SW 1271 (cell line): ENCODE measurements at regions not wholly inside any gene's neighbourhood (a gene's known extent, or its start where the extent isn't known, plus 50 kb on each side); places are given as distances from the start of the nearest gene placed in this dataset.
"Not testable (repeated sequence)": the region's sequence is repeated elsewhere in the genome, so short reads cannot be mapped to it uniquely, and the experiment has no call there.

Experiments used
- DNase-seq, 2 experiments: peaks; one replicate each; lab custom pipeline; 2025; lab: John Stamatoyannopoulos, UW

DNA sequence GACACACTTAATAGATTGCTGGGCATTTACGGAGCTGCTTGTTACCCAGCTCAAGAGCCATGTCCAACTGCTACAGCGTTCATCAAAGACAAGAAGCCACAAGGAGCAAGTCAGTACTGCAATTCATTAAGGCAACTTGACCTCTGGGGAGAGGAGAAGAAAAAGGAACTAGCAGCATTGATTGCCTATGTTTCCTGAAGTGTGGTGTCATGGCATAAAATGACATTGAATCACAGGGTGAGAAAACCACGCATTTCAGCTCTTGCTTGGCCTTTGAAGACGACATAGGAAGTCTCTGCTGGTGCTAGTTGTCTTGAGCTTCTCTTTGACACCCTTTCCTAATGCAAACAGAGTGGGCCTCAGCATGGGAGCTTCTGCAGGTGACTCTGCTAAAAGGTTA lies 139.1 kb downstream of the CDH26 start:
- DNase-seq = no peak

DNA sequence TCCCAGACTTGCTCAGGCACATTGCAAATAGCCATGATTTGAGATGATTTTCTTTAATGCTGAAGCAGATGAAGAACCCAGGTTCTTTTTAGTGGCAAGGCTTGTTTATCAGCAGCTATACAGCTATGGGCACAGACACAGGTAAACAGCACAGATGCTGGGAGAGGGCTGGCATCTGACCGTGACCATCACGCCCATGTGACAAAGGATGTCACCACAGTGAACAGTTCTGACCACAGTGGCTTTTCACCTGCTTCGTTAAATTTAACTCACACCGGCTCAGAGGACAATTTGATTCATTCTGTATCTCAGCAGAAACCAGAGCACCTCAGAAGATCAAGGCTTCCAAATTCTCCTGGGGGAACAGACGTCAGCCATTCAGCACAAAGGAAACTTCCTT lies 142.6 kb downstream of the CDH26 start:
- DNase-seq = no peak

DNA sequence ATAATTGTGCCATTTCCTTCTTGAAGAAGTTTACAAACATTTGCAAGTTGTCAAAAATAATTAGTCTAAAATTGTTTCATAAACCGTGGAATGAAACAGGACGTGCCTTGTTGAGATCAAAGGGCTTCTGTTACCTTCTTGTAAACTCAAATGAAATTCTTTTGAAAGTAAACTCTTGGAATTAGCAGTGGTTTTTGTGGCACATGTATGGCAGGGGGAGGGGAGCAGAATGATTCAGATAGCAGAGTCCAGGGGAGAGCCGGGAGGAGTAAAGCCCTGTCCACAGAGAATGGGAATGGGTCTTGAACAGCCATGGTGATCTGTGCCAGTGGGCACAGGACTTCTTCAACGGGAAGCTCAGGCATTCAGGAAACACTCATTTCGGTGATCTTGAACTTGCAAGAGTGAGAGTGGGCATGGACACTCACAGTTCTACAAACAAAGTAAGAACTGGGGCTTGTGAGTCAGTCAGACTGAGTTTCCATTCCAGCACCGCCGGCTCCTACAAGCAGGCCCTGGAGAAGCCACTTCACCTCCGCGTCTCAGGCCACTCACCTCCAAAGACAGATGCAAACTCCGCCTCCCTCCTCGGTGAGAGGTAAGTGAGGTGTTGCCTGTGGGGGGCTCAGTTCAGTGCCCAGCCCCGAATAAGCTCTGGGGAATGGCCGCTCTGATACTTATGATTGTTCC lies 143.1 kb downstream of the CDH26 start:
- DNase-seq = no peak

DNA sequence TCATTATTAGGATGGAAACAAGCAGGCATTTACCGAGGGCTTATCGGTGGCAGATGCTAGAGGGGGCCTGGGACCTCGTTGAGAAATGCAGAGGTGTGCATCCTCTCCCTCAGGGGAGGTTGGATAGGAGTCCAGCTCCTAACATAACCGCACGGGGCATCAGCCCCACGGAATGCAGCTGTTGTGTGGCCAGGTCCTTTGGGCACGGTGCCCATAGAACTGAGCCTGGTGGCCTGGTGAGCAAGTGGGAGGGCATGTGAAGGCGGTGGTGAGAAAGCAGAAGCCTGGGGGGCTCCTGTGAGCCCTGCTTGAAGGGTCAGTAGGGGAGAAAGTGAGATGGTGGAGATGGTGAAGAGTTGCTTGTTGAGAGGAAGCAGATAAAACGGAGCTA lies 143.7 kb downstream of the CDH26 start:
- DNase-seq = no peak

DNA sequence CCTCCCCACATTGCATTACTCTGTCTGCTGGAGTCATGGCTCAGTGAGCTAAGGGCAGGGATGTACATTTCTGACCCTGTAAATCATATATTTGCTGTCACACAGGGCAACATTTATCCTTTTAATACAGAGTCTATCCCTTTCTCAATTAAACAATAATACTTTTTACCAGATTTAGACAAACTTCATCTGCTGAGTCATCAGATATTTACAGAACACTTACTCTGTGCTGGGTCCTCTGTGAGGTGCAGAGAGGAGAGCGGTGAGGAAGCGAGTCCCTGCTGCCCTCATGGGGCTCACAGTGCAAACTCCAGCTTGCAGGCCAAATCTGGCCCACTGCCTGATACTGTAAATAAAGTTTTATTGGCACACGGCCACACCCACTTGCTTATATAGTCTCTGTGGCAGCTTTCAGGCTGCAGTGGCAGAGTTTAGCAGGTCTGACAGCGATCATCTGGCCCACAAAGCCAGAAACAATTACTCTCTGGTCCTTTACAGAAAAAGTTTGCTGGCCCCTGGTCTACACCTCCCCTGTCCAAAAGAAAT lies 144.5 kb downstream of the CDH26 start:
- DNase-seq = no peak

DNA sequence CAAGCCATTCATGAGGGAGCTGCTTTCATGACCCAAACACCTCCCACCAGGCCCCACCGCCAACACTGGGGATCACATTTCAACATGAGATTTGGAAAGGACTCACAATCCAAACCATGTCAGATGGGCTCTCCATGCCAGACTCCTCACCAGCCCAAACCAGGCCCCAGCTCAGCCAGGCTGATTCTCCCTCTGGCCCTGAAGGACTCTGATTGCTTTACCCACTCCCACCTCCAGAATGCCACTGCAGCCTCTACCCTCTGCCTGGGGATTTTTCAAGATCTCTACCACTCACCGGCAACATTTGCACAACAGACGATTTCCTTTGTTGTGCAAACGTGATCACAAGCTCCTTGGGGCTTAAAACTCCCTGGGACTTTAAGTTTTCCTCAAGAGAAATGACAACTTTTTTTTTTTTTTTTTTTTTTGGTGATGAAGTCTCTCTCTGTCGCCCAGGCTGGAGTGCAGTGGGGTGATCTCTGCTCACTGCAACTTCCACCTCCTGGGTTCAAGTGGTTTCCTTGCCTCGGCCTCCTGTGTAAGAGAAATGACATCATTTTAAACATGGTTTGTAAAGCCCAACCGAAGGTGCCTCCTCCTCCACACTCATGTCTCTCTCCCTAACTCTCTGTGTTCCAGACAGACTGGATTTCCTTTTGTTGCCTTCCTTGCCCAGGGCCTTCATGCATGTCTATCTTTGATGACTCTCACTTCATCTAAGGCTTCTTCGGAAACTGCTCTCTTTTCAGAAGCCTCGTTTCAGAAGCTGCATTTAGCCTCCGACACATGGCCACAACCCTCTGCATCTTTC lies 147.0 kb downstream of the CDH26 start:
- DNase-seq = no peak

DNA sequence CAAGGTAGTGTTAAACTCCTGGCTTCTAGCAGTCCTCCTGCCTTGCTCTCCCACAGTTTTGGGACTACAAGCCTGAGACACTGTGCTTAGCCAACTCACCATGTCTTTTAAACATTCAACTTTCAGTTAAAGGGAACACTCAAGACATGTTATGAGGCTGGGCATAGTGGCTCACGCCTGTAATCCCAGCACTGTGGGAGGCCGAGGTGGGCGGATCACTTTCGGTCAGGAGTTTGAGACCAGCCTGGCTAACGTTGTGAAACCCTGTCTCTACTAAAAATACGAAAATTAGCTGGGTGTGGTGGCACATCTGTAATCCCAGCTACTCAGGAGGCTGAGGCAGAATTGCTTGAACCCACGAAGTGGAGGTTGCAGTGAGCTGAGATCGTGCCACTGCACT lies 148.0 kb downstream of the CDH26 start:
- not testable (repeated sequence) for DNase-seq

DNA sequence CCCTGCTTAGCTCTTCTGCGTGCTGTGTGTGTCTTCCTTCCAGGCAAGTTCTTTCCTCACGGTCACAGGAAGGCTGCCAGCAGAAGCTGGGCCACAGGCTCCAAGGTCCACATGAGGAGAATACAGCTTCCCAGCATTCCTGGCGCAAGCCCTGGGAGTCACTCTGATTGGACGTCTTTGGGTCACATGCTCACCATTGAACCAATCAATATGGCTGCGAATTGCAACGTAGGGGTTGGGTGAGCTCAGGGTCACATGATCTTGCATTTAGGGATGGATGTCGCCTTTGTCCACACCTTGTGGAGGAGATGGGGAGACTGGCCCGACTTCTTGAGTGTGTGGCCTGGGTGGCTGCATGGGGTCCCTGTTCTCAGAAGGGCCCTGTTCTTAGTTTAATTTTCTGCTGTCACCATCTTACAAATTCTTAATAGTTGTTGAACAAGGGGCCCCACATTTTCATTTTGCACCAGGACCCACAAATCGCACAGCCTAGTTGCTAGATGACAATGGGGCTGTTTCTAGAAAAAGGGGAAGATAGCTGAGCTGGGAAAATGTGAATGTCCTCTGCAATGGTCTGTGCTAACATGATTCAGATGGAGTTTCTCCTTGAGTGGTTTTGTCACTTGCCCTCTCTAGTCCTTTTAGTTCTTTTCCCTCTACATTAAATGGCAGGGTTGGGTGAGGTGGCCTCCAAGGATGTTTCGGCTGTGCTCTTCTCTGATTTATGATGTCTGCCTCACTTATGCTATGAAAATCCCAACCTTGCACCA lies 149.6 kb downstream of the CDH26 start:
- no peak for DNase-seq

DNA sequence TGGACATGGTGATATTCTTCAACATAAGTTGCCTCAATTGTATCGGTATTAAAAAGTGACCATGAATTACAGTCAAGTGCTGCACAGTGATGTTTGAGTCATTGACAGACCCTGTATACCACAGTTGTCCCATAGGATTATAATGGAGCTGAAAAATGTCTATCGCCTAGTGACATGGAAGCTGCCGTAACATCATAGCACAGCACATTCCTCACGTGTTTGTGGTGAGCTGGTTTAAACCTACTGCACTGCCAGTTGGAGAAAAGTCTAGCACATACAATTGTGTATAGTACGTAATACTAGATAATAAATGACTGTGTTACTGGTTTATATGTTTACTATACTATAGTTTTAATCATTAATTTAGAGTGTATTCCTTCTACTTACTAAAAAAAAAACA lies 150.2 kb downstream of the CDH26 start:
- DNase-seq = peak in 1 of 2 experiments; percentile 23

DNA sequence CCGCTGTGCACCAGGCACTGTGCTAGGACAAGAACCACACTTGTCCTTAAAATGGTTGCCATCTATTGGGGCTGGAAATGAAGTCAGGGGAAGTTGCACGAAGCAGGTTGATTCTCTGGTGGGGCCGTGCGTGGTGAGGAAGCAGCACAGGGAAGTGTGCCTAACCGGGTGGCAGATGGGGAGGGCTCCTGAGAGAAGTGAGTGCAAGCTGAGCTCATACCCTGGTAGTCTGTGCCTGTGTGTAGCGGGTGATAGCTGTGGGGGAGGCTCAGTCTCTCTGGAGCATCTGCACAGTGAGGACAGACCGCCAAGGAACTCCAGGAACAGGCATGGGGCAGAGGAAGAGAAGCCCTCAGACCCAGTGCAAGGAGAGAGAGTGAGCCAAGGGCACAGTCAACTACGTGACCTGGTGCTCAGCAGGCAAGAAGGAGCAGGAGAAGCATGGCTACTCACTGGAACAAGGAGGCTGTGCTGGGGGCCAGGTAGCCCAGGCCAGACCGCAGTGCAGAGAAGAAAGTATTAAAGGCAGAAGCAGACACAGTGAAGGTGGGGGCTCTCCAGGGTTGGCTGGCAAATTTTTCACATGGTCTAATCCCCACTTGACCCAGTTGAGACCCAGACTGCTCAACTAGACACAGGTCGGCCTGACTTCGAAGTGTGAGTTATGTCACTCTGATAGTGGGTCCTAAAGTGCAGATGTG lies 155.0 kb downstream of the CDH26 start:
- no peak for DNase-seq

DNA sequence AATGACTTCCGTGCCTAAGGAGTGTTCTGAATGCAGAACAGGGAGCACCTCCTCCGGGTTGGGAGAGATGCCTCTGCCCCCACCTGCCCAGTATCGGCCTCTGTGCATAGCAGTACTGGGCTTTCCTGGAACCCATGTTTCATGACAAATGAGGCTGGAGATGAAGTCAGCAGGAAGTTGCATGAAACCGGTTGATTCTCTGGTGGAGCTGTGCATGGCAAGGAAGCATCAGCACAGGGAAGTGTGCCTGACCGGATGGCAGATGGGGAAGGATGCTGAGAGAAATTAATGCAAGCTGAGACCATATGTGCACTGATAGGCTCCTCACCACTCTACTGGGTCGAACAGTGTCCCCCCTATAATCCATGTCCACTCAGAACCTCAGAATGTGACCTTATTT lies 155.5 kb downstream of the CDH26 start:
- no peak for DNase-seq

DNA sequence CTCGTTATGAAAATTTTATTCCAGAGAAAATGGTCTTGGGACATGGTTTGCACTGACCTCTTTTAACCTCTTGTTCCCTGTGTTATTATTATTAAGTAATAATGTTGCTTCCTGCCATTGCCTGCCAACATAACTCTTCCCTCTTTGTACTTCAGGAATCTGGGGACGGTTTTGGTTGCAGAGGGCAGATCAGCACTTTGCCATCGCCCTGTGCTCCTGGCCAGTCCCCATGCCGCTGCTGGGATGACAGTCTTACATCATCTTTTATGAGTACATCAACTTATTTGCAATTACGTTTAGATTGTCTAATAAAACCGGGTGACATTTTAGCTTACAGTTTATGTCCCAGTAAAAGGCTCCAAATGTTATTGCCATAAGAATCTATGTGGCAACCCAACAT lies 157.2 kb downstream of the CDH26 start:
- no peak for DNase-seq

DNA sequence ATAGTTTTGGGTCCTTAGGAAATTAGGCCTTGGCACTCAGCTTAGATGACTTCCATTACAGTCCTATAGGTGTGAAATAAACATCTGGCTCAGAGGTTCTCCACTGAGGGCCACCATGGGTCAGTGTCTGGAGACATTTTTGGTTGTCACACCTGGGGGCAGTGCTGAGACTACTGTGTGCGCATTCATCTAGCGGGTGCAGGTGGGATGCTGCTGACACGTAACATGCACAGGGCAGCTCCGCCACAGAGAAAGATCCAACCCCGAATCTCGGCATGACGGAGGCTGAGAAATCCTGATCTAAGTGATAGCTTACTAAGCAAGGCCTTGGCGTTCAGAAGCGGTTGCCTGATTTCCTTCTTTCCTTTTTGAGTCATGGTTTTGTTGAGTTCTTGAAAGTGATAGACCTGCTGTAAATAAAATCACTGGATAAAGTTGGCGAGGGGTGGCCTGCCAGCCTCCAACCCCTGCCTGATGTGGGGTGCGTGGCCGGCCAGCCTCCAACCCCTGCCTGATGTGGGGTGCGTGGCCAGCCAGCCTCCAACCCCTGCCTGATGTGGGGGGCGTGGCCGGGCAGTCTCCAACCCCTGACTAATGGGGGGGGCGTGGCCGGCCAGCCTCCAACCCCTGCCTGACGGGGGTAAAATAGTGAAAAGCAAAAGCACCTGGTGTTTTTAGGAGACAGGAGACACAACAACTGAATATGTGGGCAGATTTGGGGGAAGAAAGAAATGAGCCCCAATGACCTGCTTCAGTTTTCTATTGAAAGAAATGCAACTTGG lies 158.1 kb downstream of the CDH26 start:
- no peak for DNase-seq

DNA sequence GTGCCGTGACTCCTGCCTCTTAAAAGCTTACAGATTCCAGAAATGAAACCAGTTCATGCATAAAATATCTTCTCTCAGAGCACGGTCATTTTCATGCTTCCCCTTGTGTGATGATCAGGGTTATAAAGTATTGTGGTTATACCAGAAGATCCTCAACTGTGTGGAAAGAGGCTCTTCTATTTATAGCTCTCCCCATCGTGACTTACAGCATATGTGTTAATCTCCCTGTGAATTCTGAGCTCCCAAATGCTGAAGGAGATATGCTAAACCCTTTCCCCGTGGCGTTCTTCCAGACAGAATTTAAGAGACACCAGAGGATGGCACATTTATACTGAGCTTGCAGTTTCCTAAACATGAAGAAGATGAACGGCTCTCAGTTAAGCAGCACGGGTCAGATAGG lies 158.8 kb downstream of the CDH26 start:
- no peak for DNase-seq

DNA sequence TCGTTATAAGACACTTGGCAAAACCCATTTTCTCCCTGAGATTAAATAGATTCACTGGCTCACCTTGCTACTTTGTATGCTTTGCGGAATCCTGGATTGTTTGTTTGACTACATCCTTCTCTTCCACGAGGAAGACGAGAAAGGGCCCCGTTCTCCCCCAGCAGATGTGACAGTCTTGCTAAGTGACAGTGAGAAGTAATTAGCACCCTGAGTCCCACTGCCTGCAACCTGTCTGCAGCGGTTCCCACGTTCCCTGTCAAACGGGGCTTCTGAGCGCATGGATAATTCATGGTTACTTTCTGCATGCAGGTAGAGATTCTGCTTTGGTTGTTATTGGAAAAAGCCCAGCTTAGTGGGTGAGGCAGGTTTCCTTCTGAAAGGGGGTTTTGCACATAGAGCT lies 163.7 kb downstream of the CDH26 start:
- DNase-seq = no peak

DNA sequence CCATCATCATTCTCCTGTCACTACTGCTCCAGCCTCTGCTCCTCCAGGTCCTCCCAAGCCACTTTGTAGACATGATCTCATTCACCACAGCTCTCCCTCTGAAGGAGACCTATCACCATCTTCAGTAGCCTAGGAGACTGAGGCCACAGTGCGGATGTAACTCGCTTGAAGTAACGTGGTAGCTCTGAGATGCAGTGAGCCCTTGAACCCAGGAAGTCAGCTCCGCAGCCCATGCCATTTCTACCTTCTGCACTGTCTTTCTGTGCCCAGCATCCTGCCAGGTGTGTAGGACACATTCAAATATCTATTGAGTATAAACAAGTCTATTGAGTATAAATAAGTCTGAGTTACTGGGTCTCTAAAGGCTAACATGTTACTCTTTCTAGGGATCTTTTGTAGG lies 164.4 kb downstream of the CDH26 start:
- DNase-seq = no peak

DNA sequence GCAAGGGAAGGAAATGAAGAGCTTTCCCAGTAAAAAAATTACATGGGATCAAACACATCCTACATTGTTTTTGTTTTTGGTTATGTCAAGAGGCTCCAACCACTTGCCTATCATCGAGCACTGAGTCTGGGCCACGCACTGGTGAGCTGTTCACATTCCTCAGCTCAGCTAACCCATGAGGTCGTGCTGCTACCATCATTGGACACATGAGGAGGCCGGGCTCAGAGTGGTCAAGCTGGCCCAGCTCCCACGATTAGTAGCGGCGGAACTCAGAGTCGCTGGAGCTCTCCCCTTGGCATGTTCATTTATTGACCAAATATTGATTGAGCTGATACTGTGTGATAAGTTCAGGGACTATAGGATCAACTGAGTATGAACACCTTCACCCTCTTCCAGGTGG lies 164.9 kb downstream of the CDH26 start:
- no peak for DNase-seq

DNA sequence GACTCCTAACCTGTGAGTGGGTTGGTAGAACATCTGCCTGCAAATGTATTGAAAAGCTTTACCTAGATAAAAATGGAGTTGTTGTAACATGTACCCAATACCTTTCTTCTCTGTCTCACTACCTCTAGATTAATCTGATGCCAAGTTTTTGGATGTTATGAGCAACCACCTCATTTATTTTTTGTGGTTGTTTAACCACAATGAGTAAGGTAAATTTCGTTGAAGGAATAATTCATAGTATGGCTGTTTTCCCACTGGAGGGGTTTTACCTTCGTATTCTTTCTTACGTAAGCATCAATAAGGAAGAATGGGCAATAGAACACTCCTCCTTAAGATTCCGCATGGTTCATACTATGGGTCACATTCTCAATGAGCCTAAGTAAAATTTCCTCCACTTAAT lies 165.4 kb downstream of the CDH26 start:
- no peak for DNase-seq

DNA sequence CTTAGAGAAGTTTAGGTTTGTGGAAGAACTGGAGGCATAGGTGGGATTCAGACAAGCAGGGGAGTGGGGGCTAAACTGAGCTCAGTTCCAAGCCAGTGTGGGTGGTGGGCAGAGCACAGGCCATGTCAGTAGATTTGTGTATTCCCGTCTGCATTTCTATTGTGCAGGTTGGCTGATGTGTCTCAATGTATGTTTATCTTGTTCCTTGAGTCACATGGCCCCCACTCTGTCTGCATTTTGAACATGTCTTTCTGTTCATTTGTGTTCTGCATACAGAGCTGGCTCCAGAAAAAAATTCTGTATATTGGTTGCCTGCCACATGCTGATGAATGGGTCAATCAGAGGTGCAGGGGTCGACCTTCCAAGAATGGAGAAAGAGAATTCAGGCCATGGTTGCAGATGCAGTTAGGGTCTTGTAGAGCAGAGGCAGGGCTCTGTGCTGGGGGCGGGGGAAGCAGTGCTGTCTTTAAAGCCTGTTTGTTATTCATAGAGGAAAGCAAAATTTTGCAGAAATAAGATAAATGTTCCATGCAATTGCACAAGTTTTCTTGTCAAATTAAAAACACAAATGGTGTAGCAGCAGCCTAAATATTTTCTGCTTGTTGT lies 166.7 kb downstream of the CDH26 start:
- DNase-seq = no peak

DNA sequence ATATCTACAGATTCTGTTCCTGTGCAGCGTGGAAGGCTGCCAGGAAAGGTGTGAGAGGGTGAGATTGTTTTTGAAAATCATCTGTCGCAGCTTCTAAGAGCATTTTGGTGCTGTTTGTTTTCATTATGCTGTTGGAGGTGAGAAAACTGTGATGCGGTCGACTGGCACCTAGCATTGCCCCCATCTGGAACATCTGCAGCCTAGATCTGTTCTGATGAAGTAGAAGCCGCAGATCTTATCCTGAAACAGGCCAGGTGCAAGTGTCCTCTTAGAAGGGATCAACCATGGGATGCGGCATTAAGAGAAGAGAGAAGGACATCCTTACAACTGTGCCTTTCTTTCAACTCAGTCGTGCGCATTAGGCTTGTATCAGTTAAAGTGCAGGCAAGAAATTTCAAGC lies 167.3 kb downstream of the CDH26 start:
- DNase-seq = no peak

DNA sequence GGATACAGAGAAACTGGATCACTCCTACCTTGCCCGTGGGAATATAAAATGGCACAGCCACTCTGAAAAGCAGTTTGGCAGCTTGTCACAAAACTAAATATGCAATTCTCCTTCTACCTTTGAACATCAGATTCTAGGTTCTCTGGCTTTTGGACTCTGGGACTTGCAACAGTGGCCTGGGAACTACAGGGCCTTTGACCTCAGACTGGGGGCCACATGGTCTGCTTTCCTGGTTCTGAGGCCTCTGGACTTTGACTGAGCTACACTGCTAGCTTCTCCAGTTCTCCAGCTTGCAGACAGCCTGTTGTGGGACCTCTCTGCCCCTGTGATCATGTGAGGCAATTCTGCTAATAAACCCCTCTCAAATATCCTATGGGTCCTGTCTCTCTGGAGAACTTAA lies 168.8 kb downstream of the CDH26 start:
- DNase-seq = no peak
